ENCODE measurements at regions not wholly inside any gene's neighbourhood (a gene's known extent, or its start where the extent isn't known, plus 50 kb on each side); places are given as distances from the start of the nearest gene placed in this dataset.
"Not testable (repeated sequence)": the region's sequence is repeated elsewhere in the genome, so short reads cannot be mapped to it uniquely, and the experiment has no call there.

- no peak for DNase-seq (ENCODE audit: low read depth)
- Histone ChIP-seq H3K27me3 (ENCODE audit: control insufficient read depth, insufficient read depth, low read length) (no peaks in the 10 kb centered on the region), H3K4me3 (ENCODE audit: low read depth, low read length) (no peak overlapping the region), H3K36me3 (ENCODE audit: control insufficient read depth, insufficient read depth, low read length) (no peaks in the 10 kb centered on the region)
- no peak for TF ChIP-seq CTCF (IDR thresholded peaks at IDR 0.05; ENCODE audit: insufficient read depth, low read length, poor library complexity, severe bottlenecking)
These were observed 679.3 kb downstream of the JRKL start for GRCh38 chr11:97069160-97069559.

- H3K4me3 ChIP-seq (ENCODE audit: low read depth, low read length): no peak overlapping the region
- no peak for TF ChIP-seq CTCF (IDR thresholded peaks at IDR 0.05; ENCODE audit: insufficient read depth, low read length, poor library complexity, severe bottlenecking)
- no peaks in the 10 kb centered on the region for H3K36me3 ChIP-seq (ENCODE audit: control insufficient read depth, insufficient read depth, low read length)
- no peak for DNase-seq (ENCODE audit: low read depth)
- no peaks in the 10 kb centered on the region for H3K27me3 ChIP-seq (ENCODE audit: control insufficient read depth, insufficient read depth, low read length)
These were observed 682.6 kb downstream of the JRKL start for GRCh38 chr11:97072420-97072819.

GRCh38 chr11:97076666-97077065 is 686.9 kb downstream of the JRKL start:
- H3K27me3 ChIP-seq (ENCODE audit: control insufficient read depth, insufficient read depth, low read length); DNase-seq (ENCODE audit: low read depth); H3K36me3 ChIP-seq (ENCODE audit: control insufficient read depth, insufficient read depth, low read length): not testable (repeated sequence)

GRCh38 chr11:97078443-97078842 is 688.6 kb downstream of the JRKL start:
- no peaks in the 10 kb centered on the region for H3K36me3 ChIP-seq (ENCODE audit: control insufficient read depth, insufficient read depth, low read length)
- no peak for DNase-seq (ENCODE audit: low read depth)
- TF ChIP-seq CTCF (IDR thresholded peaks at IDR 0.05; ENCODE audit: insufficient read depth, low read length, poor library complexity, severe bottlenecking): no peak
- no peaks in the 10 kb centered on the region for H3K27me3 ChIP-seq (ENCODE audit: control insufficient read depth, insufficient read depth, low read length)
- H3K4me3 ChIP-seq (ENCODE audit: low read depth, low read length): no peak overlapping the region

More at GRCh38 chr11:97076666-97077065, 686.9 kb downstream of the JRKL start:
- H3K4me3 ChIP-seq (ENCODE audit: low read depth, low read length): not testable (repeated sequence)

- H3K27me3 ChIP-seq (ENCODE audit: control insufficient read depth, insufficient read depth, low read length): no peaks in the 10 kb centered on the region
- TF ChIP-seq CTCF (IDR thresholded peaks at IDR 0.05; ENCODE audit: insufficient read depth, low read length, poor library complexity, severe bottlenecking): no peak
- H3K4me3 ChIP-seq (ENCODE audit: low read depth, low read length): no peak overlapping the region
- no peak for DNase-seq (ENCODE audit: low read depth)
- H3K36me3 ChIP-seq (ENCODE audit: control insufficient read depth, insufficient read depth, low read length): no peaks in the 10 kb centered on the region
These were observed 689.4 kb downstream of the JRKL start for GRCh38 chr11:97079244-97079643.

GRCh38 chr11:97087419-97087818 is 697.6 kb downstream of the JRKL start:
- no peak for DNase-seq (ENCODE audit: low read depth)
- Histone ChIP-seq H3K27me3 (ENCODE audit: control insufficient read depth, insufficient read depth, low read length) (no peaks in the 10 kb centered on the region), H3K4me3 (ENCODE audit: low read depth, low read length) (no peak overlapping the region), H3K36me3 (ENCODE audit: control insufficient read depth, insufficient read depth, low read length) (no peaks in the 10 kb centered on the region)
- no peak for TF ChIP-seq CTCF (IDR thresholded peaks at IDR 0.05; ENCODE audit: insufficient read depth, low read length, poor library complexity, severe bottlenecking)
